DLD1 (cell line): ENCODE measurements at regions not wholly inside any gene's neighbourhood (a gene's known extent, or its start where the extent isn't known, plus 50 kb on each side); places are given as distances from the start of the nearest gene placed in this dataset.
"Not testable (repeated sequence)": the region's sequence is repeated elsewhere in the genome, so short reads cannot be mapped to it uniquely, and the experiment has no call there.

Experiments used
- in situ Hi-C: cut with HindIII; loops from 2 replicates; pipeline ENCODE4 v1.10.0; 2017; ENCODE audit warnings: low sequenced_read_pairs

DNA sequence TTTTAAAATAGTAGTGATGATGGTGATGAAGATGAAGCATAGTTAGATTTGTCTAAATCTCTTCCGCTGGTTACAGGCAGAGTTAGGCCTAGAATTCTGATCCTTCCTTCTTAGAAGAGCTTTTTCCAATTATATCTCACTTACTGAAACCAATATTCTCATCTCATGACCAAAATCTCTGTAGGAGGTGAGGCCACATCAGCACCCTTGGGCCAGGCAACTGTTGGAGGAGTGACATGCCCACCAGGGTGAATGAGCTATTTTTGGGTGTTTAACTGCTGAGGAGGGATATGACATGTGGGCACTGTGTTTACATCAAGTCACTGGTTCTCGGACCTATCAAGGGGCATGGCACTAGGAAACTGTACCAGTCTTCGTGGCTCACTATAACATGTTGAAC lies 102.2 kb upstream of the SLC24A3 start:
- in situ Hi-C loops: no loop called here

DNA sequence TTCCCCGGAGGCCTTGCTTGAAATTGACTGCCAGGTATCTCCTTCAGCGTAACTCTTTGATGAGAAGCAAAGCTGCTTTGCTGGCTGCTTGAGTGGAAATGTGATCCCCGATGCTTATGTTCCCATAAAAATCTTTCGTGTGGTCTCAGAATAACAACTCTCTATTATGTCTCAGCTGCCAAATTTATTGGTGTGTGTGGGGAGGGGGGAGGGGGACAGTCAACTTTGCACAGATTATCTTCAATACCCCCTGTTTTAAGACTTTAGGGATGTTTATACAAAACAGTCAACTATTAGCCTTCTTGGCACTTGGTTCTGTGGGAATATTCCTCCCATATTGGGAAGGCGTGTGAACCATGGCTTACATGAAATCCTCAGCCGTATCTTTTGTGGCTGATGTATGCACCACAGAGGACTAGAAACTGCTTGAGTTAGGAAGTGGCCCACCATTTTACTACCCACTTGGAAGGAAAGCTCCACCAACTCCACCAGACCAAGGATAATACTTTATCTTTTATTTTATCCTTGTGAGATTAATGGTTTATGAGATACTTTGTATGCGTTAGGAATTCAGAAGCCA lies 101.5 kb upstream of the SLC24A3 start:
- in situ Hi-C loops: no loop called here

DNA sequence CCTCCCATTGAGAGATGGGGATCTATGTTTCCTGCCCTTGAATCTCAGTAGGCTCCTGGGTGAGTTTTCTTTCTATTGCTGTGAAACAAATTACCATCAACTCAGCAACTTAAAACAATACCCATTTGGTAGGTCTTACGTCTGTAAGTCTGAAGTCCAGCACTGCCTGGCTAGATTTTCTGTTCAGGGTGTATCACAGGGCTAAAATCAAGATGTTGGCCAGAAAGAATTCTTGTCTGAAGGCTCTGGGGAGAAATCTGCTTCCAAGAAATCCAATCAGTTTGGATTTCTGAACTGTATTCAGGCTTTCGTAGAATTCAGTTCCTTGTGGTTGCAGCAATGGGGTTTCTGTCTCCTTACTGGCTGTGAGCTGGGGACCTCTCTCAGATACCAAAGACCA lies 99.6 kb upstream of the SLC24A3 start:
- in situ Hi-C loops: no loop called here

DNA sequence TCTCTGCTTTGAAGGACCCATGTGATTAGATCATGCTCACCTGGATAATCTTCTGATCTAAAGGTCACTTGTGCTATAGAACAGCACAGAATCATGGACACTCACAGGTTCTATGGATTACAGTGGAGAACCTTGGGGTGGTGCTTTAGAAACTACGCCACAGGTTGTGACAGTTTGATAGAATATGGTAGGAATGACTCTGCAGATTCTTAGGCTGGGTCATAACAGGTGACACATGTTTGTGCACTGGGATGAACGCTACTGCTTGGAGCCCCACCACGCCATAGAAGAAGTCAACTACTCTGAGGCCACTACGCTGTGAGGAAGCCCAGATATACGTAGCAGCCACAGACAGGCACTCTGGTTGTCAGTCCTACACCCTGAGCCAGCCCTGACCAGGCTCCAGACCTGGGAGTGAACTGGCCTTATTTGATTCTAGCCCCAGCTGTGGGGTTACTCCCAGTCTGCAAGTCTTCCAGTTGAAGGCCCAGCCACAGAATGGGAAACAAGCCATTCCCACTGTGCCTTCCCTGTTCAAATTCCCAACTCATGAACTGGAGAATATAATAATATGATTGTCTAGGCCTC lies 99.0 kb upstream of the SLC24A3 start:
- in situ Hi-C loops: no loop called here

DNA sequence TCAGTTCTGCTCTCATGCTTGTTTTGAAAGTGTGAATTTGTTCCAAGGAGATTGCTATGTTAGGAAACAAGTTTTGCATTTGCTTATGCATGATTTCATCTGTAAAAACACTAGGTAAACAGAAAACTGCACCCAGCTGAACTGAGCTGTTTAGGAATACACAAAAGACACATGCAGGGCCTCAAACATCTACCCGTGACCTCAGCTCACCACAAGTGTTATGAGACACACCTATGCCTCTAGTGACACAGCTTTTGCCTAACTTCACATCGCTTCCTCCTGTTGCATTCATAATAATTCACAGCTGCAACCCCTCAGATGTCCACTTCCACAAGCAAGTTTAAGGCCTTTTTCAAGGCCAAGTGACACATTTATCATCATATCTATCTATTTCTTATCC lies 98.0 kb upstream of the SLC24A3 start:
- in situ Hi-C loops: no loop called here

DNA sequence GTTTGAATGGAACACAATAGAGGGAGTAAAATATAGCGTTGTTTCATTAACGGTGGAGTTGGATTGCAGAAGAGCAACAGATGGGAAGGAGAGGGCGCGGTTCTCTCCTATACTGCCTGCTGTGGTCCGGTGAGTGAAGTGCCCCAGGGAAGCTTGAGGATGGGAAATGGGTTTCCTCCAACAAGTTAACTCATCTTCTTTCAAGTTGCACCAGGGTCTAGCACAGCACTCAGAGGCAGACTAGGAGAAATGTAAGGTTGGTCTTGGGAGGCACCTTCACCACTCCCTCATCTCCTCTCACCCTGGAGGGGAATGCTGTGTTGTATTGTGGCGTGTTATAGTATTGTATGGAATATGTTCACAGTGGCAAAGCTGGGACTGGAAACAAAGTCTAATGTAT lies 96.9 kb upstream of the SLC24A3 start:
- in situ Hi-C loops: no loop called here

DNA sequence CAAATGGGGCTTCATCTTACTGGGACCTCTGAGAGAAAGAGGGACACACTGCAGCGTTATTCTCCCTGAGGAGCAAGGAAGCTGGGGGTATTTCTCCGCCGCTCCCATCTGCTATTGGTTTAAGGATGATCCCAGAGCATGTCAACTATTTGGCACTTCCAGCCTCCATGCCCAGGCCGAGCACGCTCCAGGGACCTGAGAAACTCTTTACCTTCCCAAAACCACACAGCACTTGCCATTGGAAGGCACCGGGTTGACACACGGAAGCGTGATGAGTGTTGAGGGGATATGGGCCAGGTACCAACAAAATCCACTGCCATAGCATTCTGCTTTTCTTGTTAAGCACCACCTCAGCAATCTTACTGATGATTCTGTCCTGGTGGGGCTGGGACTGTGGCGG lies 92.4 kb upstream of the SLC24A3 start:
- in situ Hi-C loops: no loop called here

DNA sequence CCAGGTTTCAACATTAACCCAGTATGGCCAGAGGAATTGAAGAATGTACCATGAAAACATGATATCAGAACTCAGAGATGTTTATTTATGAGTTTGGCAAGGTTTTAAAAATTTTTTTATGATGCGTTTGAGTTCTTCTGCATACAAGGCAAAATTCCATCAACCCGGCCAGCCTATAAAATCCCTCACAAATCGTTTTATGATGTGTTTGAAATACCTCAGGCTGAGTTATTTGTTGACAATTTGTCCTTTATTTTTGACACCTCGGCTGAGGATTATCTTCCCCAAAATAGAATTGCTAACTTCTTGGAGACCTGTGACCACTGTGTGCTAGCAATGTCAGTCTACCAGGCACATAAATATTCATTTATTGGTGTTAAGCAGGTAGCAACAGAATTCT lies 91.9 kb upstream of the SLC24A3 start:
- in situ Hi-C loops: no loop called here

DNA sequence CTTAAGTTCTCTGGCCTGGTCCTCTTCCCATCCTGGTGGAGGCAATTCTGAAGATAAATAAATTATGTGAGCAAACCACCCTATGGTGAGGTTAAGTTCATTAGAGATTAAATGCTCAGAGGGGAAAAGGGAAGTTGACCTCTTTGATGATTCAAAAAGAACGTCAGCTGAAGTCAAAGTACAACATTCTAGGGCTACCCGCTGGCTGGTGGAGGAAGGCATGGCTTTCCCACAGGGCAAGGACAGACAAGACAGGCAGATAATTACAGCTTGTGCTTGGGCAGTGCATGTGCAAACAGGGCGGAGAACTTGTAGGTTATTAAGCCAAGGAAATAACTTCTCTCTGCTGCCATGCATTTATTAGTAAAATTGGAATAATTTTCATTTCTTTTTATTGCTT lies 91.0 kb upstream of the SLC24A3 start:
- in situ Hi-C loops: no loop called here

DNA sequence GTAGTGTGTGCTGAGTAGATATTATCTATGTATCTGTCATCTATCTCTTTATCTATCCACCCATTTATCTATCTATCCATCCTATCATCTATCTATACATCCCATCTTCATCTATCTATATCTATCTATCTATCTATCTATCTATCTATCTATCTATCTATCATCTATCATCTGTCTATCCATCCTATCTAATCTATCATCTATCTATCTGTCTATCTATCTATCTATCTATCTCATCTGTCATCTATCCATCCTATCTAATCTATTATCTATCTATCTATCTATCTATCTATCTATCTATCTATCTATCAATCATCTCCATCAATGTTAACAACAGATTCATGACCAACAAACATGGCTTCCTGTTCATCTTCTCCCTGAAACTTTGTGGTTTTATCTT lies 90.5 kb upstream of the SLC24A3 start:
- in situ Hi-C loops: no loop called here

DNA sequence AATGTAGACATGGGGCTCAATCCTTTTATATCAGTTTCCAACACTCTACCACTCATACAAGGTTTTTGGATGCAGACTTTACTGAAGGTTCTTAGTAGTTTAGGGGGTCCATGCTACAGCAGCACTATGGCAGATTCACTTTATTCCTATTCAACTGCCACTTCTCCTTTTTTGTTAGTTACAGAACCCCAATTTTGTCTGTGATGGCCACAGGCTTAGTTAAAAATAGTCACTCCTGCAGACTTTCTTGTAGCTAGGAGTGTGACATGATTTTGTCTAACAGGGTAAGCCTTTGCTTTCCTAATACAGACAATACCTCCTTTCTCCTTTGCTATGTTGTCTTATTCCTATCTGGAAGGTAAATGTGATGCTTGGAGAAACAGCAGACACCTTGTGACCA lies 90.0 kb upstream of the SLC24A3 start:
- in situ Hi-C loops: no loop called here

DNA sequence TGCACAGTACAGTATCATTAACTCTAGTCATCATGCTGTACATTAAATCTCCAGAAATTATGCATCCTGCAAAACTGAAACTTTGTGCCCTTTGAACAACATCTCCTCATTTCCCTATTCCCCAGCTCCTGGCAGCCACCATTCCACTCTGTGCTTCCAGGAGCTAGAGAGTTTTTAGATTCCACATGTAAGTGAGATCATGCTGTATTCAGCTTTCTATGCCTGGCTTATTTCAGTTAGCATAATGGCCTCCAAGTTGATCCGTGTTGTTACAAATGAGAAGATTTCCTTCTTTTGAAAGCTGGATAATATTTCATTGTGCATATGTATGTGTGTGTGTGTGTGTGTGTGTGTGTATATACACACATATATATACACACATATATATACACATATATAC lies 86.9 kb upstream of the SLC24A3 start:
- in situ Hi-C loops: no loop called here

DNA sequence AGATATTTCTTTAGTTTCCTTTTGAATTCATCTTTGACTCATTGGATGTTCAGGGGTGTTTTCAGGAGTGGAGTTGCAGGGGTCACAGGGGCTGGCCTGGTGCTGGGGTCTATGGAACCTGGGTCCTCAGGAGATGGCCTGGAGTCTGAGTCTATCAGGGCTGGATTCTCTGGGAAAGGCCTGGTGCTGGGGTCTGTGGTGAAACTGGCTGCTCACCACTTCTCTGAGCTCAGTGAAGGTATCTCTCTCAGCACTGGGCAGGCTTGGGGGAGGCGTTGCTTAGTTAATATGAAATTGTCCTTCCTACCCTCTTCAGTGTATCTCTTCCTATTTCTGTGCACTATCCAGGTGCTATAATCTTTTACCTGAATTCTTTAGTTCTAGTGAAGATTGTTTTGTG lies 83.1 kb upstream of the SLC24A3 start:
- in situ Hi-C loops: no loop called here

DNA sequence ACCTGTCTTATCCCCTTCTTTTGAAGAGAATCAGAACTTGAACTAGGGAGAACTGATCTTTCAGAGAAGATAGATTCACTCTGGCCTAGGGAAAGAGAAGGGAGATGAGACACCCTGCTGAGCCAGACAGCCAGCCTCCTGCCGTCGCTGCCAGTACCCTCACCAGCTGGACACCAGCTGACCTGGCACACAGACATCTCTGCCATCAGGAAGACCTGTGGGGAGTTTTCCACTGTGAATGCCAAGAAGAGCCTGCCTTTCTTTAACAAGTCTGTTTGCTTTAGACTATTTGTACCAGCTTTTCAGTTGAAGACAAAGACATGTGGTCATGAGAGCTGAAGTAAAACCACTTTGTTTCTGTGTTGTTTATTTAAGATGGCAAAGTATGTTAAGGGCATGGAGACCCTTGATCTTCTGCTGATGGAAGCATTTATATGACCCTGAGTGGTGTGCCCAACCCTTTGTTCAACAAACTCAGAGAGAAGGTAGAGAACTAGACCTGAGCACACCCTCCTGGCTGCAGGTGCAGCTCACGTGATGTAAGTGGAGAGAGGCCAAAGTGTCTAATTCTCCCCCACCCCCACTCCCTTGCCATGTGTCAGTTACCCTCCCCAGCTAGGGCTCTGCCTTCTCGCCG lies 82.3 kb upstream of the SLC24A3 start:
- in situ Hi-C loops: no loop called here

DNA sequence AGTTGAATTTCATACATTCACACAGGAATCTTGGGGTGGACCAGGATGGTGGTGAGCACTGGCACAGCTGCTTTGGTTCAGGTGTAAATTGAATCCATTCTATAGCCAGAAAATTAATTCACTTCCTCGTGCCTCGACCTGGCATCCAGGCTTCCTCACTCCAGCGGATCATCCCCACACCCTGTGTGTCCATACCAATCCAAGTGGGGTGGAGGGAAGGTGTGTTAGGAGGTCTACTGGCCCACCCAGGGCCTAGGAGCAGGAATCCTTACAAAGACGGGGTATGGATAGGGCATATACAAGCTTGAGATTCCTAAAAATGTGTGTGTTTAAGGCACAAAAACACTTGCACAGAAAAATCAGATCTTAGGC lies 81.8 kb upstream of the SLC24A3 start:
- in situ Hi-C loops: no loop called here

DNA sequence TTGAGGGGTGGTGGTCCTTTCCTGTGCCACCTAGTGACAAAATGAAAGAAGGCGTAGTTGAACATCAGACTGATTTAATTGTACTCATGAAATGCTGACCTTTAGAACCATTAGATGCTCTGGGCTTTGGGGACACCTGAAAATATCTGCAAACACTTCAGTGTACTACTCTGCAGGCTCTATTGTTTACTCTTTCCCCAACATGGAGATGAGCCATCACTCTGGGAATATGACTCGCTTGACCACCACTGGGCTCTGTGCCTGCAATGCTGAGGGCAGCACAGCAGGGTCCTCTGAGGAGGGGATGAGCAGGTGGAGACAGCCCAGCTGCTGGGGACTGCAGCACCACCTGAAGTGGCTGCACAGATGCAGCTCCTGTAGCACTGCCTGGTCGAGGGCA lies 74.8 kb upstream of the SLC24A3 start:
- in situ Hi-C loops: no loop called here

DNA sequence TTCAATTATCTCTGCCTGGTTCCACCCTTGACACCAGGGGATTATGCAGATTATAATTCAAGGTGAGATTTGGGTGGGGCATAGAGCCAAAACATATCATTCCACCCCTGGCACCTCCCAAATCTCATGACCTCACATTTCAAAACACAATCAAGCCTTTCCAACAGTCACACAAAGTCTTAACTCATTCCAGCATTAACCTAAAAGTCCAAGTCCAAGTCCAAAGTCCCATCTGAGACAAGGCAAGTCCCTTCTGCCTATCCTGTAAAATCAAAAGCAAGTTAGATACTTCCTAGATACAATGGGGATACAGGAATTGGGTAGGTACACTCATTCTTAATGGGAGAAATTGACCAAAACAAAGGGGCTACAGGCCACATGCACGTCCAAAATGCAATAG lies 73.7 kb upstream of the SLC24A3 start:
- in situ Hi-C loops: no loop called here

DNA sequence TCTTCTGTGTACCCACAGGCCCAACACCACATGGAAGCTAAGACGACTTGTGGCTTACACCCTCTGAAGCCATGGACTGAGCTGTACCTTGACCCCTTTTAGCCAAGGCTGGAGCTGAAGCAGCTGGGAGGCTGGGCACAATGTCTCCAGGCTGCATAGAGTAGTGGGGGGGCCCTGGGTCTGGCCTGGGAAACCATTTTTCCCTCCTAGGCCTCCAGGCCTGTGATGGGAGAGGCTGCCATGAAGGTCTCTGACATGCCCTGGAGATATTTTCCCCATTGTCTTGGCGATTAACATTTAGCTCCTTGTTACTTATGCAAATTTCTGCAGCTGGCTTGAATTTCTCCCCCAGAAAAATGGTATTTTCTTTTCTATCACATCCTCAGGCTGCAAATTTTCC lies 72.9 kb upstream of the SLC24A3 start:
- in situ Hi-C loops: not testable (repeated sequence)

DNA sequence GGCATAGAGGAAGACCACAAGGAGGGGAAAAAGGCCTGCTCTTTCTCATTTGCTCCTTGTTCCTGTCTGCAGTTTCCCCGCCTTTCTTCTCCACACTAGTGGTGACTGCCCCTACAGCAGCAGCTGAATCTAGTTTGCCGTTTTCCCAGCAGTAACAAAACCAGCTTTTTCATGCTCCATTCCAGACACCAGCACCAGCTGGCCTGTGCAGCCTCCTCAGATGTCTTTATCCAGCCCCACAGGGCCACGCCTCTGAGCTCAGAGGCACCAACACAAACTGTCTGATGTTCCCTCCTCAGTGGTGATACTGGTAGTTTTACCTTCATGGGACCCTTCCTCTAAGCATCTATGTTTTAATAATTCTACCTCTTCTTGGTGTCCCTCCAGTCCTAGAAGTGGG lies 70.4 kb upstream of the SLC24A3 start:
- in situ Hi-C loops: no loop called here

DNA sequence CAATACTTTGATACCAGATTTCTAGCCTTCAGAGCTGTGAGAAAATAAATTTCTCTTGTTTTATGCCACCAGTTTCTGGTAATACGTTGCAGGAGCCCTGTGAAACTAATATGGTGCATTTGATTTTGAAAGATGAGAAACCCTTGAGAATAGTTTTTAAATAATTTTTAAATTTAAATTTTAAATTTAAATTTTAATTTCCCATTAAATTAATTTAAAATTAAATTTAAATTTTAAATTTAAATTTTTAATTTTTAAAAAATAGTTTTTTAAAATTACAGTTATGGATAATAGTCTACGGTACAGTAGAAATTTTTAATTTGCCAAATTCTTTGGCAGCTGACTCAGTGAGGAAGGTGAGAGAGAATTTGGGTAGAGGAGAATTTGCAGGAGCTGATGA lies 68.6 kb upstream of the SLC24A3 start:
- in situ Hi-C loops: no loop called here

DNA sequence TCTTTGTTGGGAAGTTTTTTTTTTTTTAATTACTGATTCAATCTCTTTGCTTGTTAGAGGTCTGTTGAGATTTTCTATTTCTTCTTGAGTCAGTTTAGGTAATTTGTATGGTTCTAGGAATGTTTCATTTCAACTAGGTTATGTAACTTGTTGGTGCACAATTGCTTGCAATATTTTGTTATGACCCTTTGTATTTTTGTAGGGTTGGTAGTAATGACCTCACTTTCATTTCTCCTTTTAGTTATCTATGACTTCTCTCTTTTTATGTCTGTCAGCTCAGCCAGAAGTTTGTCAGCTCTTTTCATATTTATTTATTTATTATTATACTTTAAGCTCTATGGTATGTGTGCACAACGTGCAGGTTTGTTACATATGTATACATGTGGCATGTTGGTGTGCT lies 51.1 kb upstream of the SLC24A3 start:
- in situ Hi-C loops: no loop called here
